ENCODE measurements at regions not wholly inside any gene's neighbourhood (a gene's known extent, or its start where the extent isn't known, plus 50 kb on each side); places are given as distances from the start of the nearest gene placed in this dataset.

- Mint-ChIP-seq H3K36me3 (ENCODE audit: low read depth, unreplicated experiment) (no peaks in the 10 kb centered on the region), H3K27ac (ENCODE audit: unreplicated experiment) (no peak overlapping the region), H3K27me3 (ENCODE audit: low read depth, unreplicated experiment) (no peaks in the 10 kb centered on the region), H3K4me3 (ENCODE audit: unreplicated experiment) (no peak overlapping the region), H3K4me1 (ENCODE audit: low read depth, unreplicated experiment) (no peaks in the 10 kb centered on the region), H3K9me3 (ENCODE audit: unreplicated experiment) (peaks cover 3% of the 10 kb centered on the region)
- Histone ChIP-seq H3K4me3 (ENCODE audit: insufficient read depth, low read depth, low read length) (no peak overlapping the region), H3K36me3 (ENCODE audit: insufficient read depth, low read length) (no peaks in the 10 kb centered on the region), H2AFZ (ENCODE audit: low read depth, low read length) (no peak overlapping the region), H3K4me2 (ENCODE audit: low read length) (no peak overlapping the region), H3K9ac (ENCODE audit: low read length) (no peak overlapping the region), H3K27ac (ENCODE audit: low read depth, low read length) (no peak overlapping the region), H3K9me3 (ENCODE audit: insufficient read depth, low read depth, low read length) (no peaks in the 10 kb centered on the region), H3K4me1 (ENCODE audit: insufficient read depth, low read length) (no peaks in the 10 kb centered on the region), H3K27me3 (ENCODE audit: insufficient read depth, low read length) (no peaks in the 10 kb centered on the region), H3K79me2 (ENCODE audit: insufficient read depth, low read length) (no peaks in the 10 kb centered on the region), H4K20me1 (ENCODE audit: insufficient read depth, low read length) (no peaks in the 10 kb centered on the region)
- DNase-seq (ENCODE audit: low read depth) (no peak), FAIRE-seq (no peak)
- TF ChIP-seq EZH2 (IDR thresholded peaks at IDR 0.05; ENCODE audit: insufficient read depth, low read length) (no peak), CTCF (IDR thresholded peaks at IDR 0.05; ENCODE audit: insufficient read depth, low read depth, low read length) (no peak)
Measured at GRCh38 chr14:95396221-95396620, 76.5 kb upstream of the CLMN start.

GRCh38 chr14:95395098-95395737, 75.5 kb upstream of the CLMN start:
- DNase-seq (ENCODE audit: low read depth) (no peak), FAIRE-seq (no peak)
- Histone ChIP-seq H3K9me3 (ENCODE audit: insufficient read depth, low read depth, low read length) (no peaks in the 10 kb centered on the region), H3K4me1 (ENCODE audit: insufficient read depth, low read length) (no peaks in the 10 kb centered on the region), H3K27me3 (ENCODE audit: insufficient read depth, low read length) (no peaks in the 10 kb centered on the region), H2AFZ (ENCODE audit: low read depth, low read length) (no peak overlapping the region), H4K20me1 (ENCODE audit: insufficient read depth, low read length) (no peaks in the 10 kb centered on the region), H3K9ac (ENCODE audit: low read length) (no peak overlapping the region), H3K27ac (ENCODE audit: low read depth, low read length) (no peak overlapping the region), H3K79me2 (ENCODE audit: insufficient read depth, low read length) (no peaks in the 10 kb centered on the region), H3K4me2 (ENCODE audit: low read length) (no peak overlapping the region), H3K4me3 (ENCODE audit: insufficient read depth, low read depth, low read length) (no peak overlapping the region), H3K36me3 (ENCODE audit: insufficient read depth, low read length) (no peaks in the 10 kb centered on the region)
- H3K27ac Mint-ChIP-seq (ENCODE audit: unreplicated experiment), result no peak overlapping the region
- TF ChIP-seq CTCF (IDR thresholded peaks at IDR 0.05; ENCODE audit: insufficient read depth, low read depth, low read length) (no peak), EZH2 (IDR thresholded peaks at IDR 0.05; ENCODE audit: insufficient read depth, low read length) (no peak)
- H3K27me3 Mint-ChIP-seq (ENCODE audit: low read depth, unreplicated experiment), result no peaks in the 10 kb centered on the region
- no peaks in the 10 kb centered on the region for H3K4me1 Mint-ChIP-seq (ENCODE audit: low read depth, unreplicated experiment)
- H3K4me3 Mint-ChIP-seq (ENCODE audit: unreplicated experiment), result no peak overlapping the region
- peaks cover 3% of the 10 kb centered on the region for H3K9me3 Mint-ChIP-seq (ENCODE audit: unreplicated experiment)
- H3K36me3 Mint-ChIP-seq (ENCODE audit: low read depth, unreplicated experiment), result no peaks in the 10 kb centered on the region

- Mint-ChIP-seq H3K4me1 (ENCODE audit: low read depth, unreplicated experiment) (no peaks in the 10 kb centered on the region), H3K9me3 (ENCODE audit: unreplicated experiment) (peaks cover 3% of the 10 kb centered on the region), H3K27ac (ENCODE audit: unreplicated experiment) (no peak overlapping the region), H3K27me3 (ENCODE audit: low read depth, unreplicated experiment) (no peaks in the 10 kb centered on the region), H3K36me3 (ENCODE audit: low read depth, unreplicated experiment) (no peaks in the 10 kb centered on the region), H3K4me3 (ENCODE audit: unreplicated experiment) (no peak overlapping the region)
- H3K4me1 ChIP-seq (ENCODE audit: insufficient read depth, low read length), result no peaks in the 10 kb centered on the region
- no peak for DNase-seq (ENCODE audit: low read depth)
- H3K27me3 ChIP-seq (ENCODE audit: insufficient read depth, low read length), result no peaks in the 10 kb centered on the region
- FAIRE-seq, result no peak
- no peak overlapping the region for H3K4me3 ChIP-seq (ENCODE audit: insufficient read depth, low read depth, low read length)
- H3K9ac ChIP-seq (ENCODE audit: low read length), result no peak overlapping the region
- no peak overlapping the region for H2AFZ ChIP-seq (ENCODE audit: low read depth, low read length)
- no peaks in the 10 kb centered on the region for H3K79me2 ChIP-seq (ENCODE audit: insufficient read depth, low read length)
- H3K4me2 ChIP-seq (ENCODE audit: low read length), result no peak overlapping the region
- no peak for TF ChIP-seq CTCF (IDR thresholded peaks at IDR 0.05; ENCODE audit: insufficient read depth, low read depth, low read length)
- TF ChIP-seq EZH2 (IDR thresholded peaks at IDR 0.05; ENCODE audit: insufficient read depth, low read length), result no peak
- no peaks in the 10 kb centered on the region for H3K36me3 ChIP-seq (ENCODE audit: insufficient read depth, low read length)
- no peaks in the 10 kb centered on the region for H4K20me1 ChIP-seq (ENCODE audit: insufficient read depth, low read length)
- no peak overlapping the region for H3K27ac ChIP-seq (ENCODE audit: low read depth, low read length)
- H3K9me3 ChIP-seq (ENCODE audit: insufficient read depth, low read depth, low read length), result no peaks in the 10 kb centered on the region
Measured at GRCh38 chr14:95394297-95395097, 74.8 kb upstream of the CLMN start.
